SK-N-SH (cell line): ENCODE measurements at regions not wholly inside any gene's neighbourhood (a gene's known extent, or its start where the extent isn't known, plus 50 kb on each side); places are given as distances from the start of the nearest gene placed in this dataset.

ENCODE experiments used
- CHD2 ChIP-seq: fragments of 150-350 bp; IDR thresholded peaks from 2 replicates; pipeline ENCODE4 v1.6.1; 2018; ENCODE audit warnings: low read length; ENCODE audit not compliant: partially characterized antibody
- CTCF ChIP-seq: fragments of 200-600 bp; sonication (generic); IDR thresholded peaks from 2 replicates; pipeline ENCODE4 v1.6.1; 2017; ENCODE audit warnings: antibody characterized with exemption, mild to moderate bottlenecking, moderate library complexity
- GATA2 ChIP-seq: sonication (generic); formaldehyde crosslinking; IDR thresholded peaks from 2 replicates; pipeline ENCODE4 v1.5.0; 2020; ENCODE audit warnings: mild to moderate bottlenecking, missing genetic modification reagents
- JUND ChIP-seq: IDR thresholded peaks from 2 replicates; pipeline ENCODE4 v1.4.0; 2012
- POLR2AphosphoS5 ChIP-seq: IDR thresholded peaks from 2 replicates; pipeline ENCODE4 v1.6.1; 2012; ENCODE audit warnings: low read depth, low read length
- RCOR1 ChIP-seq: fragments of 150-350 bp; IDR thresholded peaks from 2 replicates; pipeline ENCODE4 v1.6.1; 2017; ENCODE audit warnings: antibody characterized with exemption, low read length
- REST ChIP-seq: IDR thresholded peaks from 2 replicates; pipeline ENCODE4 v1.6.1; 2012; ENCODE audit warnings: mild to moderate bottlenecking, low read depth, low read length, moderate library complexity
- RXRA ChIP-seq: IDR thresholded peaks from 2 replicates; pipeline ENCODE4 v1.4.0; 2012; ENCODE audit warnings: low read depth, mild to moderate bottlenecking, borderline replicate concordance
- SIN3A ChIP-seq: IDR thresholded peaks from 2 replicates; pipeline ENCODE4 v1.6.1; 2012; ENCODE audit warnings: low read depth, mild to moderate bottlenecking, low read length, moderate library complexity, borderline replicate concordance
- YY1 ChIP-seq: IDR thresholded peaks from 2 replicates; pipeline ENCODE4 v1.4.0; 2012; ENCODE audit warnings: low read depth, mild to moderate bottlenecking
- TF ChIP-seq, protein P1 (sequence below): IDR thresholded peaks from 2 replicates; pipeline ENCODE4 v1.4.0; 2012; ENCODE audit warnings: low read depth, borderline replicate concordance

GRCh38 chr10:2826675-2827074, 240.7 kb upstream of the PFKP start:
- TF ChIP-seq, protein P1, sequence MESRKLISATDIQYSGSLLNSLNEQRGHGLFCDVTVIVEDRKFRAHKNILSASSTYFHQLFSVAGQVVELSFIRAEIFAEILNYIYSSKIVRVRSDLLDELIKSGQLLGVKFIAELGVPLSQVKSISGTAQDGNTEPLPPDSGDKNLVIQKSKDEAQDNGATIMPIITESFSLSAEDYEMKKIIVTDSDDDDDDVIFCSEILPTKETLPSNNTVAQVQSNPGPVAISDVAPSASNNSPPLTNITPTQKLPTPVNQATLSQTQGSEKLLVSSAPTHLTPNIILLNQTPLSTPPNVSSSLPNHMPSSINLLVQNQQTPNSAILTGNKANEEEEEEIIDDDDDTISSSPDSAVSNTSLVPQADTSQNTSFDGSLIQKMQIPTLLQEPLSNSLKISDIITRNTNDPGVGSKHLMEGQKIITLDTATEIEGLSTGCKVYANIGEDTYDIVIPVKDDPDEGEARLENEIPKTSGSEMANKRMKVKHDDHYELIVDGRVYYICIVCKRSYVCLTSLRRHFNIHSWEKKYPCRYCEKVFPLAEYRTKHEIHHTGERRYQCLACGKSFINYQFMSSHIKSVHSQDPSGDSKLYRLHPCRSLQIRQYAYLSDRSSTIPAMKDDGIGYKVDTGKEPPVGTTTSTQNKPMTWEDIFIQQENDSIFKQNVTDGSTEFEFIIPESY, result no peak
- no peak for TF ChIP-seq REST
- TF ChIP-seq YY1, result no peak
- TF ChIP-seq CTCF, result no peak
- TF ChIP-seq CHD2, result no peak
- TF ChIP-seq RCOR1, result no peak
- TF ChIP-seq RXRA, result no peak
- TF ChIP-seq JUND, result no peak
- TF ChIP-seq SIN3A, result no peak
- no peak for TF ChIP-seq POLR2AphosphoS5
- no peak for TF ChIP-seq GATA2 (CRISPR knock-in tag)
